ENCODE measurements at regions not wholly inside any gene's neighbourhood (a gene's known extent, or its start where the extent isn't known, plus 50 kb on each side); places are given as distances from the start of the nearest gene placed in this dataset.

DNA sequence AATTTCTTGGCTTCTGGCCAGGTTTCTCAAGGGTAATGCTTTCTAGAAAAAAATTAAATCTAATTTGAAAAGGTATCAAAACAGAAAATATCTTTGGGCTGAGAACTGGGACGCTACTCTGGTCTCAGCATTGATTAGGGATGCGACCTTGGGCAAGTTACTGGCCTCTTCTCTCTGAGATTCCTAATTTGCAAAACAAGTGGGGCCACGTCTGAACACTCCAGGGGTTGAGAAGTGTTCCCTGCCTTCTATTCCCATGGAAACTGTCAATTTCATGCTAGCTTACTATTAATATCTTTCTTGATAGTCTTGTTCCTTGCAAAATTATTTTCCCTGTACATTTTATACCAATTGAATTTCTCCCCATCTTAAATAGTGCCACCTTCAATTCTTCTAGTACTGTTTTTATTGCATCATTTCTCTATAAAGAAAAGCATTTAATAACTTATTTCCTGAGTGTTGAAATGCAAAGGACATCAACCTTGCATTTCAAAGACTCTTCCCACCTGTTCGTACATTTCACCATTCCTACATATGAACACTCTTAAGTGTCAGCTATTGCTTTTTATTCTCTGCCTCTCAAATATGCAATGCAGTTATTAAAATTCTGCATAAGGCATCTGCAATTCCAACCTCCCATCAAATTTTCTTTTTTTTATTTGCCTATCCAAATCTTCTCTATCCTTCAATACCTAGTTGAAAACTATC, 118.3 kb upstream of the DSEL start:
- TF ChIP-seq, protein P1, sequence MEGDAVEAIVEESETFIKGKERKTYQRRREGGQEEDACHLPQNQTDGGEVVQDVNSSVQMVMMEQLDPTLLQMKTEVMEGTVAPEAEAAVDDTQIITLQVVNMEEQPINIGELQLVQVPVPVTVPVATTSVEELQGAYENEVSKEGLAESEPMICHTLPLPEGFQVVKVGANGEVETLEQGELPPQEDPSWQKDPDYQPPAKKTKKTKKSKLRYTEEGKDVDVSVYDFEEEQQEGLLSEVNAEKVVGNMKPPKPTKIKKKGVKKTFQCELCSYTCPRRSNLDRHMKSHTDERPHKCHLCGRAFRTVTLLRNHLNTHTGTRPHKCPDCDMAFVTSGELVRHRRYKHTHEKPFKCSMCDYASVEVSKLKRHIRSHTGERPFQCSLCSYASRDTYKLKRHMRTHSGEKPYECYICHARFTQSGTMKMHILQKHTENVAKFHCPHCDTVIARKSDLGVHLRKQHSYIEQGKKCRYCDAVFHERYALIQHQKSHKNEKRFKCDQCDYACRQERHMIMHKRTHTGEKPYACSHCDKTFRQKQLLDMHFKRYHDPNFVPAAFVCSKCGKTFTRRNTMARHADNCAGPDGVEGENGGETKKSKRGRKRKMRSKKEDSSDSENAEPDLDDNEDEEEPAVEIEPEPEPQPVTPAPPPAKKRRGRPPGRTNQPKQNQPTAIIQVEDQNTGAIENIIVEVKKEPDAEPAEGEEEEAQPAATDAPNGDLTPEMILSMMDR (conservative IDR thresholded peaks at IDR 0.05; ENCODE audit: low read length), result no peak
- no peak for TF ChIP-seq EZH2phosphoT487 (IDR thresholded peaks at IDR 0.05; ENCODE audit: borderline replicate concordance)
